Hepatocyte (in vitro differentiated cells): ENCODE measurements at regions not wholly inside any gene's neighbourhood (a gene's known extent, or its start where the extent isn't known, plus 50 kb on each side); places are given as distances from the start of the nearest gene placed in this dataset.

ENCODE experiments used
- DNase-seq: peaks from one replicate; pipeline ENCODE4 v3.0.0-alpha.2; 2016; ENCODE audit warnings: low spot score
- H2AFZ ChIP-seq: fragments of 200-600 bp; sonication (generic); 2 replicates; pipeline ENCODE4 v1.6.0; 2016; ENCODE audit warnings: antibody characterized with exemption, mild to moderate bottlenecking
- H3K27ac ChIP-seq: fragments of 200-600 bp; sonication (generic); 2 replicates; pipeline ENCODE4 v1.5.1; 2016; ENCODE audit warnings: mild to moderate bottlenecking
- H3K27me3 ChIP-seq: fragments of 200-600 bp; sonication (generic); 2 replicates; pipeline ENCODE4 v1.6.1; 2016
- H3K36me3 ChIP-seq: fragments of 200-600 bp; sonication (generic); replicated peaks from 2 replicates; pipeline ENCODE4 v1.5.1; 2016; ENCODE audit warnings: low read depth; ENCODE audit not compliant: insufficient read depth
- H3K4me1 ChIP-seq: fragments of 200-600 bp; sonication (generic); 2 replicates; pipeline ENCODE4 v1.5.1; 2016; ENCODE audit warnings: mild to moderate bottlenecking, moderate library complexity; ENCODE audit not compliant: insufficient read depth
- H3K4me2 ChIP-seq: fragments of 200-600 bp; sonication (generic); 2 replicates; pipeline ENCODE4 v1.6.0; 2016
- H3K4me3 ChIP-seq: fragments of 200-600 bp; sonication (generic); 2 replicates; pipeline ENCODE4 v1.5.1; 2016; ENCODE audit warnings: mild to moderate bottlenecking
- H3K79me2 ChIP-seq: fragments of 200-600 bp; sonication (generic); 2 replicates; pipeline ENCODE4 v1.6.0; 2017; ENCODE audit warnings: mild to moderate bottlenecking
- H3K9me2 ChIP-seq: fragments of 200-600 bp; sonication (generic); replicated peaks from 2 replicates; pipeline ENCODE4 v1.6.0; 2017; ENCODE audit warnings: mild to moderate bottlenecking; ENCODE audit not compliant: insufficient read depth
- H3K9me3 ChIP-seq: fragments of 200-600 bp; sonication (generic); 2 replicates; pipeline ENCODE4 v1.5.1; 2016; ENCODE audit warnings: low read depth, mild to moderate bottlenecking
- H4K20me1 ChIP-seq: fragments of 200-600 bp; sonication (generic); 2 replicates; pipeline ENCODE4 v1.6.0; 2016; ENCODE audit warnings: mild to moderate bottlenecking; ENCODE audit not compliant: insufficient read depth, poor library complexity, severe bottlenecking
- EZH2 ChIP-seq: fragments of 200-600 bp; sonication (generic); IDR thresholded peaks from 2 replicates; pipeline ENCODE4 v1.6.1; 2016; ENCODE audit warnings: antibody characterized with exemption, mild to moderate bottlenecking, borderline replicate concordance
- EZH2phosphoT487 ChIP-seq: fragments of 200-600 bp; sonication (generic); IDR thresholded peaks from one replicate; pipeline ENCODE4 v1.6.1; 2018; ENCODE audit warnings: antibody characterized with exemption, mild to moderate bottlenecking, low read depth, moderate library complexity; ENCODE audit not compliant: unreplicated experiment, severe bottlenecking
- WGBS: methylation state at CpG from one replicate; pipeline ENCODE4 v1.1.6; 2016; ENCODE audit warnings: low lambda C conversion rate; ENCODE audit errors: missing lambda C conversion rate; 5-methylcytosine and 5-hydroxymethylcytosine counted together
- TF ChIP-seq, protein P1 (sequence below): fragments of 200-600 bp; sonication (generic); IDR thresholded peaks from 2 replicates; pipeline ENCODE4 v1.5.1; 2016; ENCODE audit warnings: antibody characterized with exemption, mild to moderate bottlenecking; ENCODE audit not compliant: poor library complexity

- no peak overlapping the region for H3K4me3 ChIP-seq
- H3K4me2 ChIP-seq: no peak overlapping the region
- no peak overlapping the region for H3K27ac ChIP-seq
- no peaks in the 10 kb centered on the region for H4K20me1 ChIP-seq
- TF ChIP-seq, protein P1, sequence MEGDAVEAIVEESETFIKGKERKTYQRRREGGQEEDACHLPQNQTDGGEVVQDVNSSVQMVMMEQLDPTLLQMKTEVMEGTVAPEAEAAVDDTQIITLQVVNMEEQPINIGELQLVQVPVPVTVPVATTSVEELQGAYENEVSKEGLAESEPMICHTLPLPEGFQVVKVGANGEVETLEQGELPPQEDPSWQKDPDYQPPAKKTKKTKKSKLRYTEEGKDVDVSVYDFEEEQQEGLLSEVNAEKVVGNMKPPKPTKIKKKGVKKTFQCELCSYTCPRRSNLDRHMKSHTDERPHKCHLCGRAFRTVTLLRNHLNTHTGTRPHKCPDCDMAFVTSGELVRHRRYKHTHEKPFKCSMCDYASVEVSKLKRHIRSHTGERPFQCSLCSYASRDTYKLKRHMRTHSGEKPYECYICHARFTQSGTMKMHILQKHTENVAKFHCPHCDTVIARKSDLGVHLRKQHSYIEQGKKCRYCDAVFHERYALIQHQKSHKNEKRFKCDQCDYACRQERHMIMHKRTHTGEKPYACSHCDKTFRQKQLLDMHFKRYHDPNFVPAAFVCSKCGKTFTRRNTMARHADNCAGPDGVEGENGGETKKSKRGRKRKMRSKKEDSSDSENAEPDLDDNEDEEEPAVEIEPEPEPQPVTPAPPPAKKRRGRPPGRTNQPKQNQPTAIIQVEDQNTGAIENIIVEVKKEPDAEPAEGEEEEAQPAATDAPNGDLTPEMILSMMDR: no peak
- no peak for TF ChIP-seq EZH2phosphoT487
- TF ChIP-seq EZH2: no peak
- 39% methylated on average over 1 of the region's 1 CpG for WGBS
- no peaks in the 10 kb centered on the region for H3K36me3 ChIP-seq
- H2AFZ ChIP-seq: no peak overlapping the region
- no peaks in the 10 kb centered on the region for H3K27me3 ChIP-seq
- H3K9me2 ChIP-seq: no peaks in the 10 kb centered on the region
- H3K9me3 ChIP-seq: no peaks in the 10 kb centered on the region
- H3K4me1 ChIP-seq: no peaks in the 10 kb centered on the region
- H3K79me2 ChIP-seq: no peaks in the 10 kb centered on the region
- no peak for DNase-seq
Observed at GRCh38 chr7:115357703-115357999, 435.8 kb downstream of the MDFIC start.

DNA sequence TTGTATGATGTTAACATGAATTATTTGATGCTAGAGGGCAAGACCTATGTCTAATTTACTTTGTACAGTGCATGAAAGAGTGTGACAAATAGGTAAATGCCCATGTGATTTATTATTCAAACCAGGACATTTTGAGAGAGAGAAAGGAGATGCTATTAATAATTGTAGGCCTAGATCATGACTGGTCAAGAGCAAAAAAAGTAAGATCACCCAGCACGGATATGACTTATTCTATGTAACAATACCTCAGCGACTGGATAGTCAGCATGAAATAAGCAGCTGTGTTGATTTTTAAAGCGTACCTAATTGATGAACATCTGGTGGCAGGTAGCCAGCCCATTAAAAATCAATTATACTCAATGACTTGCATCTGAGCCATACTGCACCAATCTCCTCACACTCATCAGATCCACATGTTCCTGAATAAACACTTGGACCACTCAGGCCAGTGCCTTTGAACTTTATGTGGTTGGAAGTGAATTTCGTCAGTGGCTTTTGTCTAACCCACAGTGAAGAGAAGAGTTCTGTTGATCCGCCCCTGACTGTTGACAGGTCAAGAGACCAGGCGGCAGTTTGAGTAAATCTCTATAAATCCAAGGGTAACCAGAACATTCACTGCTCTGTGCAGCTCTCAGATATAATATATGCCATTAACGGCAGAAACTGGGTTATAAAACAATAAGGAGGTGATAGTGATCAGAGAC, 435.3 kb downstream of the MDFIC start:
- TF ChIP-seq EZH2phosphoT487: peak; percentile 58
- TF ChIP-seq, protein P1: no peak

DNA sequence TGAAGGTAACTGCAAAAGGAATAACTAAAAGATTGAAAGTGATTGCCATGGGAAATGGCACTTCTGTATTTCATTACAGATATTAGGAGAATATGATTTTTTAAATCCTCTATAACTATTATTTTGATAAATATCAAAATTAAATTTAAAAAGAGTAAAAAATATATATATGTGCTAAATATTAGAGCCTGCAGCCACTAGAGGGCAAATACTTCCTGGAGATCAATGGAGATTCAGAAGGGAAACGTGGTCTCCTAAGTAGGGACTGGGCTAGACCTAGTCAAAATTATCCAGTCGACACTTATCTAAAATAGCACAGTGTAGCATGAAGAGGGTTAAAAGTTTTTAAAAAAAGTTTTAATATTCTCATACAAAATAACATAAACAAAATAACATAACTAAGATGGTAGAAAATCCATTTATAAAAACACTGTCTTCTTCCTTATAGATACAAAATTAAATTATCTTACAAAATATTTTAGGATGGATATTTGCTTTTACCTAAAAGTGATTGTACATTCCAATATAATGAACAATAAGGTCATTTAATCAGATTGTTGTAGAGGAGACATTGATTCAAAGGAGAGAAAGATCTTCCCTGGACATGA, 434.3 kb downstream of the MDFIC start:
- Histone ChIP-seq H3K4me3 (no peak overlapping the region), H3K4me2 (no peak overlapping the region), H2AFZ (no peak overlapping the region), H3K27me3 (no peaks in the 10 kb centered on the region), H3K4me1 (no peaks in the 10 kb centered on the region), H3K79me2 (no peaks in the 10 kb centered on the region), H3K36me3 (no peaks in the 10 kb centered on the region), H4K20me1 (no peaks in the 10 kb centered on the region), H3K9me2 (no peaks in the 10 kb centered on the region), H3K27ac (no peak overlapping the region), H3K9me3 (no peaks in the 10 kb centered on the region)
- TF ChIP-seq, protein P1: peak; percentile 56
- no peak for TF ChIP-seq EZH2phosphoT487
- no peak for TF ChIP-seq EZH2
- 42% methylated on average over 2 of the region's 2 CpGs for WGBS
- DNase-seq: peak; percentile 29

More for the DNA sequence above, 435.3 kb downstream of the MDFIC start:
- H3K9me3 ChIP-seq: no peaks in the 10 kb centered on the region
- H3K4me1 ChIP-seq: no peaks in the 10 kb centered on the region
- no peaks in the 10 kb centered on the region for H3K36me3 ChIP-seq
- no peak overlapping the region for H2AFZ ChIP-seq
- no peak overlapping the region for H3K4me2 ChIP-seq
- H3K27me3 ChIP-seq: no peaks in the 10 kb centered on the region
- no peaks in the 10 kb centered on the region for H3K79me2 ChIP-seq
- no peak overlapping the region for H3K4me3 ChIP-seq
- no peaks in the 10 kb centered on the region for H3K9me2 ChIP-seq
- WGBS: 37% methylated on average over 7 of the region's 7 CpGs
- no peak overlapping the region for H3K27ac ChIP-seq
- H4K20me1 ChIP-seq: no peaks in the 10 kb centered on the region
- no peak for DNase-seq
